ENCODE measurements at regions not wholly inside any gene's neighbourhood (a gene's known extent, or its start where the extent isn't known, plus 50 kb on each side); places are given as distances from the start of the nearest gene placed in this dataset.

DNA sequence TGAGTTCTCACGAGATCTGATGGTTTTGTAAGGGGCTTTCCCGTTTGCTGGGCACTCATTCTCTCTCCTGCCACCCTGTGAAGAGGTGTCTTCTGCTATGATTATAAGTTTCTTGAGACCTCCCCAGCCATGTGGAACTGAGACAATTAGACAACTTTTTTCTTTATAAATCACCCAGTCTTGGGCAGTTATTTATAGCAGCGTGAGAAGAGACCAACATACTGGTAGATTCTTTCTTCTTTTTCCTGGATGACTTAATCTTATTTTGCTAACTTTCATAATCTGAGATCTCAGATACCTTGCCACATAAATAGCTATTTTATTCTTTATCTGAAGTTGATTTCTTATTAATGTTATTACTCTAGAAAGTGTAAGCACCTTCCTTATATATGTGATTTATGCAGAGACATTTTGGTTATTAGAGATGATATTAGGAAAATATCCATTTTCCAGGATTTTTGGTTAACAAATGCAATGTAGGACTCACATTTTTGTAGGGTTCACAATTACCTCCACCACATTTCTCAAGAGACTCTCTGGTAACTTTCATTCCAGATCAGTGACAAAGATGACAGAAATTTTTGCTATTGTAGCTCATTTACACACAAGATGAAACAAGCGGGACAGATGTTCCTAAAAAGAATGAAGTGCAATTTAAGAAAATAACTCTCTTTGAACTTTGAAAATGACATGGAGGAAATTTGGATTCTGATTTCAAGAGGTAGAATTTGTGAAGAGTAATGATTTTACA, 97.9 kb upstream of the RND3 start:
- WGBS (ENCODE audit: extremely low coverage, insufficient read length, low lambda C conversion rate) = no CpG with 5 or more reads among the region's 4 CpGs
- Histone ChIP-seq H2AFZ (ENCODE audit: low read length) (no peak overlapping the region), H3K14ac (ENCODE audit: insufficient read depth, low read length) (no peak overlapping the region), H3T11ph (ENCODE audit: low read length) (no peak overlapping the region), H3K79me2 (ENCODE audit: insufficient read depth, low read length) (no peaks in the 10 kb centered on the region), H4K5ac (ENCODE audit: insufficient read length, low read depth, low read length) (no peak overlapping the region), H2BK15ac (ENCODE audit: low read depth, low read length) (no peak overlapping the region), H4K8ac (replicated peaks; ENCODE audit: insufficient read length, low read depth, low read length) (no peak overlapping the region), H3K23ac (ENCODE audit: insufficient read length, low read depth, low read length) (no peak overlapping the region), H4K20me1 (ENCODE audit: control insufficient read depth, insufficient read depth, insufficient read length) (no peaks in the 10 kb centered on the region), H3K27ac (ENCODE audit: insufficient read length, low read depth, low read length) (no peak overlapping the region), H3K4ac (ENCODE audit: low read depth, low read length) (no peak overlapping the region), H3K4me1 (ENCODE audit: insufficient read depth, low read length) (no peaks in the 10 kb centered on the region), H2AK5ac (ENCODE audit: insufficient read length, low read length) (no peak overlapping the region), H4K91ac (ENCODE audit: insufficient read length, low read depth, low read length) (no peak overlapping the region), H2BK12ac (ENCODE audit: insufficient read length, low read depth, low read length) (no peak overlapping the region), H3K9me3 (ENCODE audit: control insufficient read depth, low read depth, low read length) (no peaks in the 10 kb centered on the region), H2BK120ac (ENCODE audit: low read depth, low read length, poor library complexity, severe bottlenecking) (no peak overlapping the region), H2BK5ac (ENCODE audit: insufficient read length, low read length) (no peak overlapping the region), H3K18ac (ENCODE audit: insufficient read length, low read depth, low read length) (no peak overlapping the region), H3K56ac (ENCODE audit: insufficient read length, low read depth, low read length) (no peak overlapping the region), H2BK20ac (ENCODE audit: low read depth, low read length, poor library complexity, severe bottlenecking) (no peak overlapping the region), H3K79me1 (ENCODE audit: insufficient read depth, low read depth, low read length, poor library complexity, severe bottlenecking) (no peaks in the 10 kb centered on the region), H3K4me2 (ENCODE audit: insufficient read depth, insufficient read length, low read length) (no peak overlapping the region), H3K23me2 (ENCODE audit: insufficient read length, low read depth, low read length, poor library complexity, severe bottlenecking) (no peaks in the 10 kb centered on the region), H3K27me3 (ENCODE audit: insufficient read depth, low read length) (no peaks in the 10 kb centered on the region), H3K9ac (ENCODE audit: extremely low read depth, insufficient read length, low read length) (no peak overlapping the region)
- Mint-ChIP-seq H3K27me3 (ENCODE audit: low read depth) (no peaks in the 10 kb centered on the region), H3K4me1 (peaks cover 11 to 15% of the 10 kb centered on the region in 2 experiments), H3K27ac (no peak overlapping the region), H3K9me3 (peaks cover 4 to 9% of the 10 kb centered on the region in 2 experiments; a peak in 3 of 5 replicates), H3K36me3 (ENCODE audit: insufficient read depth in 1 of 3, low read depth in 3 of 3) (no peaks in the 10 kb centered on the region; a peak in 1 of 7 replicates), H3K4me3 (no peak overlapping the region)
- DNase-seq = no peak
- TF ChIP-seq, protein P1, sequence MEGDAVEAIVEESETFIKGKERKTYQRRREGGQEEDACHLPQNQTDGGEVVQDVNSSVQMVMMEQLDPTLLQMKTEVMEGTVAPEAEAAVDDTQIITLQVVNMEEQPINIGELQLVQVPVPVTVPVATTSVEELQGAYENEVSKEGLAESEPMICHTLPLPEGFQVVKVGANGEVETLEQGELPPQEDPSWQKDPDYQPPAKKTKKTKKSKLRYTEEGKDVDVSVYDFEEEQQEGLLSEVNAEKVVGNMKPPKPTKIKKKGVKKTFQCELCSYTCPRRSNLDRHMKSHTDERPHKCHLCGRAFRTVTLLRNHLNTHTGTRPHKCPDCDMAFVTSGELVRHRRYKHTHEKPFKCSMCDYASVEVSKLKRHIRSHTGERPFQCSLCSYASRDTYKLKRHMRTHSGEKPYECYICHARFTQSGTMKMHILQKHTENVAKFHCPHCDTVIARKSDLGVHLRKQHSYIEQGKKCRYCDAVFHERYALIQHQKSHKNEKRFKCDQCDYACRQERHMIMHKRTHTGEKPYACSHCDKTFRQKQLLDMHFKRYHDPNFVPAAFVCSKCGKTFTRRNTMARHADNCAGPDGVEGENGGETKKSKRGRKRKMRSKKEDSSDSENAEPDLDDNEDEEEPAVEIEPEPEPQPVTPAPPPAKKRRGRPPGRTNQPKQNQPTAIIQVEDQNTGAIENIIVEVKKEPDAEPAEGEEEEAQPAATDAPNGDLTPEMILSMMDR (conservative IDR thresholded peaks at IDR 0.05) = no peak

All from H9 (cell line).